ENCODE measurements at regions not wholly inside any gene's neighbourhood (a gene's known extent, or its start where the extent isn't known, plus 50 kb on each side); places are given as distances from the start of the nearest gene placed in this dataset.
"Not testable (repeated sequence)": the region's sequence is repeated elsewhere in the genome, so short reads cannot be mapped to it uniquely, and the experiment has no call there.

DNA sequence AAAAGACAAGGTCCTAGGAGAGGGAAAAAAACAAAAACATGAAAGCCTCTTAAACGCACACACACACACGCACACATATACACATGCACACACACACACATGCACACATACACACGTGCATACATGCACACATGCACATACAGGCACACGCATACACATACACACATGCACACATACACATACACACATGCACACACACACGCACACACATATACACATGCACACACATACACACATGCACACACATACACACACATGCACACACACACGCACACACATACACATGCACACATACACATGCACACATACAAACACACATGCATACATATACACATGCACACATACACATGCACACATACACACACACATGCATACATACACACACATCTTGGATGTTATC, 78.1 kb upstream of the PPP2R5C start:
- intact Hi-C loops (cut with DNase I), result no loop called here
- TF ChIP-seq, protein P1, sequence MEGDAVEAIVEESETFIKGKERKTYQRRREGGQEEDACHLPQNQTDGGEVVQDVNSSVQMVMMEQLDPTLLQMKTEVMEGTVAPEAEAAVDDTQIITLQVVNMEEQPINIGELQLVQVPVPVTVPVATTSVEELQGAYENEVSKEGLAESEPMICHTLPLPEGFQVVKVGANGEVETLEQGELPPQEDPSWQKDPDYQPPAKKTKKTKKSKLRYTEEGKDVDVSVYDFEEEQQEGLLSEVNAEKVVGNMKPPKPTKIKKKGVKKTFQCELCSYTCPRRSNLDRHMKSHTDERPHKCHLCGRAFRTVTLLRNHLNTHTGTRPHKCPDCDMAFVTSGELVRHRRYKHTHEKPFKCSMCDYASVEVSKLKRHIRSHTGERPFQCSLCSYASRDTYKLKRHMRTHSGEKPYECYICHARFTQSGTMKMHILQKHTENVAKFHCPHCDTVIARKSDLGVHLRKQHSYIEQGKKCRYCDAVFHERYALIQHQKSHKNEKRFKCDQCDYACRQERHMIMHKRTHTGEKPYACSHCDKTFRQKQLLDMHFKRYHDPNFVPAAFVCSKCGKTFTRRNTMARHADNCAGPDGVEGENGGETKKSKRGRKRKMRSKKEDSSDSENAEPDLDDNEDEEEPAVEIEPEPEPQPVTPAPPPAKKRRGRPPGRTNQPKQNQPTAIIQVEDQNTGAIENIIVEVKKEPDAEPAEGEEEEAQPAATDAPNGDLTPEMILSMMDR (IDR thresholded peaks at IDR 0.05), result no peak
- no peak for TF ChIP-seq POLR2A (IDR thresholded peaks at IDR 0.05)
- Histone ChIP-seq H3K27ac (no peak overlapping the region), H3K9me3 (no peaks in the 10 kb centered on the region), H3K4me1 (no peaks in the 10 kb centered on the region), H3K36me3 (replicated peaks in 1 of 2; ENCODE audit: insufficient read depth in 1 of 2, low read depth in 2 of 2) (no peaks in the 10 kb centered on the region), H3K4me3 (no peak overlapping the region), H3K27me3 (no peaks in the 10 kb centered on the region)
- no peak for ATAC-seq
- 72 to 78% methylated on average over 6 of the region's 6 CpGs for WGBS, 2 donors
- DNase-seq, result no peak

DNA sequence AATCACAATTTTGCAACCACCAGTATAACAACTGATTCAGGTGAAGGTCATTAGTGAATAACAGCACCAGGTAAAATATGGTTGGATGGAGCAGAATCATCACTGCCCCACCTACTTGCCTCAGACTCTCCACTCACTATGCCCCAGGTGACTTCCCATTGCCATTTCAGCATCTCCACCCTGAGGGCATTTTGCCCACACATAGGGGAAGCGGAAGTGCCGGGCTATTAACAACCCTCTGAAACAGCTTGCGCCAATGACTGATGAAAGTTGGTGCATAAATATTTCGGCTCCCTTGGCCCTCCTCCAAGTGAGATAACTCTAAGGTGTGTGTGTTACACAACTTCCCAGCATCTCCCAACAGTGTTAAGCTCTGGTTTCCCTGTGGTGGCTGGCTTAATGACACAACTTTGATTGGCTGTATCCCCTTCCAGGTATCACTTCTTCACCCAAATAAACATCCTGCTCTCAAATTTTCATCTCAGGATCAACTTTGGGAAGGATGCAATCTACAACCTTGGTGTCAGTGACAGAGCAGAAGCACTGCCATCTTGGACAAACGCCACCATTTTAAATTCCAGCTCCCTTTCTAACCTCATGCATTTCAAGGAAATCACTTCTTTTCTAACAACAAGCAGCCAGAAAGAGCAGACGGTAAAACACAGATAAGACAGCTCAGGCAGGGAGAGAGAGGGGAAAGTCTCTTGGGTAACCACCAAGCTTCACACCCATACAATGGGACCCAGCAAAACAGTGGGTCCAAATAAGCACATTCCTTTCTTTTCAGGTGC, 73.6 kb upstream of the PPP2R5C start:
- no peaks in the 10 kb centered on the region for H3K27me3 ChIP-seq
- H3K9me3 ChIP-seq, result no peaks in the 10 kb centered on the region
- no peaks in the 10 kb centered on the region for H3K4me1 ChIP-seq
- no peak for DNase-seq
- H3K4me3 ChIP-seq, result no peak overlapping the region
- intact Hi-C loops (cut with DNase I), result no loop called here
- H3K36me3 ChIP-seq (replicated peaks in 1 of 2; ENCODE audit: insufficient read depth in 1 of 2, low read depth in 2 of 2), result no peaks in the 10 kb centered on the region
- ATAC-seq, result no peak
- no peak overlapping the region for H3K27ac ChIP-seq
- no peak for TF ChIP-seq POLR2A (IDR thresholded peaks at IDR 0.05)
- 52 to 55% methylated on average over 6 of the region's 6 CpGs for WGBS, 2 donors

DNA sequence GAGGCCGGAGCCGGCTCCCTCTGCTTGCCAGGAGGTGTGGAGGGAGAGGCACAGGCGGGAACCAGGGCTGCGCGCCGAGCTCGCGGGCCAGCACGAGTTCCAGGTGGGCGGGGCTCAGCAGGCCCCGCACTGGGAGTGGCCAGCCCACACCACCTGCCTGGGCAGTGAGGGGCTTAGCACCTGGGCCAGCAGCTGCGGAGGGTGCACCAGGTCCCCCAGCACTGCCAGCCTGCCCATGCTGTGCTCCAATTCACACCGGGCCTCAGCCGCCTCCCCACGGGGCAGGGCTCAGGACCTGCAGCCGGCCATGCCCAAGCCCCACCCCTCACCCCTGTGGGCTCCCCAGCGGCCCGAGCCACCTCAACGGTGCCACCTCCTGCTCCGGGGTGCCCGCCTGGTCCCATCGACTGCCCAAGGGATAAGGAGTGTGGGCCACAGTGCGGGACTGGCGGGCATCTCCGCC, 72.4 kb upstream of the PPP2R5C start:
- WGBS, 2 donors, result 92 to 93% methylated on average over 5 to 19 of the region's 25 CpGs

DNA sequence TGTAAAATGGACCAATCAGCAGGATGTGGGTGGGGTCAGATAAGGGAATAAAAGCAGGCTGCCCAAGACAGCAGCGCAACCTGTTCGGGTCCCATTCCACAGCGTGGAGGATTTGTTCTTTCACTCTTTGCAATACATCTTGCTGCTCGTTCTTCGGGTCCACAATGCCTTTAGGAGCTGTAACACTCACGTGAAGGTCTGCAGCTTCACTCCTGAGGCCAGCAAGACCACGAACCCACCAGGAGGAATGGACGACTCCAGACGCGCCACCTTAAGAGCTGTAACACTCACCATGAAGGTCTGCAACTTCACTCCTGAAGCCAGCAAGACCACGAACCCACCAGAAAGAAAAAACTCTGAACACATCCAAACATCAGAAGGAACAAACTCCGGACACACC, 71.5 kb upstream of the PPP2R5C start:
- H3K4me1 ChIP-seq; intact Hi-C loops (cut with DNase I); H3K4me3 ChIP-seq; H3K9me3 ChIP-seq; H3K27me3 ChIP-seq; H3K36me3 ChIP-seq (replicated peaks in 1 of 2; ENCODE audit: insufficient read depth in 1 of 2, low read depth in 2 of 2); ATAC-seq; H3K27ac ChIP-seq; DNase-seq: not testable (repeated sequence)
- 76 to 84% methylated on average over 12 of the region's 12 CpGs for WGBS, 2 donors

More for the DNA sequence above, 72.4 kb upstream of the PPP2R5C start:
- Histone ChIP-seq H3K27me3 (no peaks in the 10 kb centered on the region), H3K9me3 (no peaks in the 10 kb centered on the region), H3K27ac (no peak overlapping the region), H3K4me1 (no peaks in the 10 kb centered on the region), H3K4me3 (no peak overlapping the region), H3K36me3 (replicated peaks in 1 of 2; ENCODE audit: insufficient read depth in 1 of 2, low read depth in 2 of 2) (no peaks in the 10 kb centered on the region)
- no peak for TF ChIP-seq POLR2A (IDR thresholded peaks at IDR 0.05)
- TF ChIP-seq, protein P1 (IDR thresholded peaks at IDR 0.05), result no peak
- DNase-seq (no peak), ATAC-seq (no peak)
- intact Hi-C loops (cut with DNase I), result no loop called here

DNA sequence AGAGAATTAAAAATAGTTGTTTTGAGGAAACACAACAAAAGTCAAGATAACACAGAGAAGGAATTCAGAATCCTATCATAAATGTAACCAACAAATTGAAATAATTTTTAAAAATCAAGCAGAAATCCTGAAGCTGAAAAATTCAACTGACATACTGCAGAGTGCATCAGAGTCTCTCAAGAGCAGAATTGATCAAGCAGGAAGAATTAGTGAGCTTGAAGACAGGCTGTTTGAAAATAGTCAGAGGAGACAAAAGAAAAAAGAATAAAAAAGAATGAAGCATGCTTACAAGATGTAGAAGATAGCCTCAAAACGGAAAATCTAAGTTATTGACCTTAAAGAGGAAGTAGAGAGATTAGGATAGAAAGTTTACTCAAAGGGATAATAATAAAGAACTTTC, 65.8 kb upstream of the PPP2R5C start:
- 28 to 30% methylated on average over 1 of the region's 1 CpG for WGBS, 2 donors
- Histone ChIP-seq H3K27me3 (no peaks in the 10 kb centered on the region), H3K36me3 (replicated peaks in 1 of 2; ENCODE audit: insufficient read depth in 1 of 2, low read depth in 2 of 2) (no peaks in the 10 kb centered on the region), H3K4me1 (no peaks in the 10 kb centered on the region), H3K4me3 (no peak overlapping the region), H3K27ac (no peak overlapping the region), H3K9me3 (no peaks in the 10 kb centered on the region)
- TF ChIP-seq, protein P1 (IDR thresholded peaks at IDR 0.05), result no peak
- no peak for TF ChIP-seq POLR2A (IDR thresholded peaks at IDR 0.05)
- ATAC-seq, result no peak
- no peak for DNase-seq
- intact Hi-C loops (cut with DNase I), result no loop called here

DNA sequence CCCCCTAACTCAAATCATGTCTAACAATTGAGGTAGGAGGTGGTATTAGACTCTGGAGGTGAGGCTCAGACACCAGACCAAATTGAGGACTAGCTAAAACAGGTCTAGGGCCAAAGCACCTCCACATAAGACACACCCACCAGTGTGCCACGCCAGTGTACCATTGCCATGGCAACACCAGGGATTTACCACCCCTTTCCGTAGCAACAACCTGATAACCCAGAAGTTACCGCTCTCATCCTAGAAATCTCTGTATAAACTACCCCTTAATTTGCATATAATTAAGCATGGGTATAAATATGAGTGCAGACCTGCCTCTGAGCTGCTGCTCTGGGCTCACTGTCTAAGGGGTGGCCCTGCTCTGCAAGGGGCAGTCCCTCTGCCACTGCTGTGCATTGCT, 57.4 kb upstream of the PPP2R5C start:
- Histone ChIP-seq H3K27ac (no peak overlapping the region), H3K4me3 (no peak overlapping the region), H3K27me3 (no peaks in the 10 kb centered on the region), H3K9me3 (no peaks in the 10 kb centered on the region), H3K36me3 (replicated peaks in 1 of 2; ENCODE audit: insufficient read depth in 1 of 2, low read depth in 2 of 2) (no peaks in the 10 kb centered on the region), H3K4me1 (peaks cover 16% of the 10 kb centered on the region)
- no peak for ATAC-seq
- WGBS, 2 donors, result 46 to 79% methylated on average over 3 of the region's 3 CpGs
- intact Hi-C loops (cut with DNase I), result no loop called here
- no peak for DNase-seq
- TF ChIP-seq, protein P1 (IDR thresholded peaks at IDR 0.05), result no peak
- no peak for TF ChIP-seq POLR2A (IDR thresholded peaks at IDR 0.05)
